ENCODE measurements at regions not wholly inside any gene's neighbourhood (a gene's known extent, or its start where the extent isn't known, plus 50 kb on each side); places are given as distances from the start of the nearest gene placed in this dataset.

DNA sequence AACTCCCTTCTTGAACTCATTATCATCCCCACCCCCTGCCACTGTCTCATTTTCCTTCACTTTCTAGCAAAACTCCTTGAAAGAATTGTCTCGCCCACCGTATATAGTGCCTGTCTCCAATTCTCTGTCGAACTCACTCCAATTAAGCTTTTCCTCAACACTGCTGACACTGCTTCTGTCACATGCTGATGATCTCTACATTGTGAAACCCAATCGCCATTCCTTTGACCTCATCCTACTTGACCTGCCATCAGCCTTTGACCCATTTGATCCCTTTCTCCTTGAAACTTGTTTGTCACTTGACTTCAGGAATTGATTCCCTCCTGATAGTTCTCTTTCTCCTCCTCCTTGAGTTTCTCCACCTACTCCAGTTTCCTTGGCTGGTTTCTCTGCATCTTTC lies 54.8 kb downstream of the CCDC71L start:
- no peaks in the 10 kb centered on the region for H3K9me3 ChIP-seq (ENCODE audit: control insufficient read depth, low read length, poor library complexity, severe bottlenecking)
- peaks cover 7% of the 10 kb centered on the region for H3K4me1 Mint-ChIP-seq
- ATAC-seq = no peak
- H3K27ac Mint-ChIP-seq = no peak overlapping the region
- H3K4me3 Mint-ChIP-seq = no peak overlapping the region
- no peaks in the 10 kb centered on the region for H3K27me3 Mint-ChIP-seq
- no peak for DNase-seq
- no peaks in the 10 kb centered on the region for H3K36me3 Mint-ChIP-seq (ENCODE audit: low read depth)

DNA sequence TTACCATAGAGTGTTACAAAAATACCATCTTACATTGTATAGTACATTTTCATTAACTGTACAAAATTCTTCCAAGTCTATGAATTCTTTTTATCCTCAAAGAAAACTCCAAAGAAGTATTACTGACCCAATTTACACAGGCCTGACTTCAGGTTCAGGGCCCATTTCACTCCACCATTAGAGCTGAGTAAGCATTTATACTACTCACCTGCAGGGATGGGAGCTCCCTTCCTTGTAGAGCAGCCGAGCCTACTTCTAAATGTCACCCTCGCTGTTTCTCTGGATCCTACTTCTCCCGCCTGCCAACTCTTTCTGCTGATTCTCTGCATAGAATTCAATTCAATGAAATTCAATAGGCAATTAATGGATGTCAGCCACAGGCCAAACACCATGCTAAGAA lies 56.0 kb downstream of the CCDC71L start:
- H3K27me3 Mint-ChIP-seq = no peaks in the 10 kb centered on the region
- ATAC-seq (peak; percentile 28), DNase-seq (no peak)
- no peaks in the 10 kb centered on the region for H3K36me3 Mint-ChIP-seq (ENCODE audit: low read depth)
- no peak overlapping the region for H3K4me3 Mint-ChIP-seq
- no peaks in the 10 kb centered on the region for H3K9me3 ChIP-seq (ENCODE audit: control insufficient read depth, low read length, poor library complexity, severe bottlenecking)
- no peak overlapping the region for H3K27ac Mint-ChIP-seq
- peaks cover 7% of the 10 kb centered on the region for H3K4me1 Mint-ChIP-seq

DNA sequence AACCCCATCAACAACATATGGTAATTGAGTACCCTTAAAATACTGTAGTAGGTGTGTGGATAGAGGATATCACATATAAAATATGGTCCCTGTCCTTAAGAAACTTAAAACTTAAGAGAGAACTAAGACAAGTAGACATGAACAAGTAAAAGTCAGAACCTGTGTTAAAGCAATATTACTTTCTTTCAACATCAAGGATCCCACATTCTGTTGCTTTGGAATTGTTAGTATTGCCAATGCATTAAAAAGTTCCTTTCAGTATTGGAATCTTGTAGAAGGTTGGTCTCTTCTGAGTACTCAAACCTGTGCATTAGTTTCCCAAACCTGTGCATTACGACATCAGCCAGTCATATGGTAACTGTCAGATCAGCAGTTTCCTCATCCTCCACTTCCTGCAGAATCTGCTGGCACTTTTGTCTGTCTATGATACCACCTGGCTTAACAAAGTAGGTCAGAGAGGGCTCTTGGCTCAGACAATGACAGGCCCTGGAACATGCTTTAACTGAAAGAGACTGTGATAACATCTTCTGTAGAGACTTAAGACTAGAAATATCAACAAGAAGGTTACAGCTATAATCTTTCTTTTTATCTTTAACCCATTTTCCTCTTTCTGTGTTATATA lies 56.5 kb downstream of the CCDC71L start:
- Mint-ChIP-seq H3K27me3 (no peaks in the 10 kb centered on the region), H3K36me3 (ENCODE audit: low read depth) (no peaks in the 10 kb centered on the region), H3K27ac (no peak overlapping the region), H3K4me1 (peaks cover 7% of the 10 kb centered on the region), H3K4me3 (no peak overlapping the region)
- DNase-seq (peak; percentile 12 to 25 (median 23)), ATAC-seq (peak; percentile 99)
- no peaks in the 10 kb centered on the region for H3K9me3 ChIP-seq (ENCODE audit: control insufficient read depth, low read length, poor library complexity, severe bottlenecking)

DNA sequence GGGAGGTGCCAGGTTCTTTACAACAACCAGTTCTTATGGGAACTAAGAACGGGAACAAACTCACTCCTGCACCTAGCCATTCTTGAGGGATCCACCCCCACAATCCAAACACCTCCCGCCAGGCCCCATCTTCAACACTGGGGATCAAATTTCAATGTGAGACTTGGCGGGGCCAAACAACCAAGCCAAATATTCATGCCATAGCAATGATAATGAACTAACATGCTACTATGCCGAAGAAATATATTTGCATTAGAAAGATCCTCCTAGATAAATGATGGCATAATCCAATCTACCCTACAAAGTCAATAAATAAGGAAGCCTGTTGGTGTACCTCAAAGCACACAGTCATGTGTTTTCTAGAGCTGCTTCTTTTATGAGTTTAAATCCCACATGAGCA lies 57.6 kb downstream of the CCDC71L start:
- Mint-ChIP-seq H3K27ac (no peak overlapping the region), H3K27me3 (no peaks in the 10 kb centered on the region), H3K36me3 (ENCODE audit: low read depth) (no peaks in the 10 kb centered on the region), H3K4me3 (no peak overlapping the region), H3K4me1 (peaks cover 10% of the 10 kb centered on the region)
- no peak for ATAC-seq
- no peaks in the 10 kb centered on the region for H3K9me3 ChIP-seq (ENCODE audit: control insufficient read depth, low read length, poor library complexity, severe bottlenecking)
- DNase-seq = no peak

DNA sequence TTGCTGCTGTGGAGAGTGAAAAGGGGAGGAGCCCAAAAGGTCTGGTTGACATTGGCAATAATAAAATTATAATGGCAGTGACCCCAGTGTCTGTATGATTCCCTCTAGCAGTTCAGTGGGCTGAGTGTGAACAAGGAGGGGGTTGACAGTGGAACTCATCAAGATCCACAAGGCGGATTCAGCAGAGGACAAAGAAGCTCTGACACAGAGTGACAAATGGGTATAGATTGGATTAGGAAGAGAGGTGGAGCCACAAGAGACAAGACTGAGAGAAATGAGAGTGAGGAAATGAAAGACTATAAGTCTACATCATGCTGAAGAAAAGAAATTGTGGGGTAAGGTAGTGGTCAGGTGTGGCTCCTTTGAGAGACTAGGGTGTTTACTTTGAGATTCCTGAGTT lies 58.9 kb downstream of the CCDC71L start:
- DNase-seq = no peak
- no peaks in the 10 kb centered on the region for H3K9me3 ChIP-seq (ENCODE audit: control insufficient read depth, low read length, poor library complexity, severe bottlenecking)
- no peaks in the 10 kb centered on the region for H3K27me3 Mint-ChIP-seq
- ATAC-seq = no peak
- H3K36me3 Mint-ChIP-seq (ENCODE audit: low read depth) = no peaks in the 10 kb centered on the region
- H3K27ac Mint-ChIP-seq = no peak overlapping the region
- H3K4me1 Mint-ChIP-seq = peaks cover 10% of the 10 kb centered on the region
- H3K4me3 Mint-ChIP-seq = no peak overlapping the region

DNA sequence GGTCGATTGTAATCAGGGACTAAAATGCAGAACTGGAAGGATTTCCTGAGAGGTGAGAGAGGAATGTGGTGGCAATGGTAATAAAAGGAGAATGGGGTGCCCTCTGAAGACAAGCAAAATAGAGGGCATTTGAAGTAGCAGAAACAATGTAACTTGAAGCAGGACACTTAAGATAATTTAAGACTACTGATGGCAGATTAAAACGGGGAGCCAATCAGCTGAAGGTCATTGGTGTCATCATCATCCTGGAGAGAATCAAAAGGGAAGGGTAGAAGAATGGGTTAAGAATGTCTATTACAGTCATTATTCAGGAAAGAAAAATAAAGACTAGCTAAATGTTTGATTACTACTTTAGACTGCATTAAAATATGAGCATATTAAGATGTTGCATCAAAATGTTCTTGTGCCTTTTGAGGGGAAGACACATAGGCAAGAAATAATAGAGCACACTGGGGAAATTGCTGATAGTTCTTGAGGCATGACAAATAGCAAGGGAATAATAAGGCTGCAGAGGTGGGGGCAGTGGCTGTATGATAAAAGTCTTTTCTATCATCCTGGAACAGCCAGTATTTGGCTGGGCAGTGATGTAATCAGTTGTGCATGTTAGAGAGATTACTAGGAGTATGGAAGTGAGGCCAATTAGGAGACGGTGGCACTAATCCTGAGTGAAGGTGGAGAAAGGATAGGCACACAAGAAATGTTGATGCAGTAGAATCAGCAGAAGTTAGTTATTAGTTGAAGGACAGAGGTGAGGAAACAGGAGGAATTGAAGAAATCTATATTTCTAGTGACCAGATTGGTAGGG lies 60.2 kb downstream of the CCDC71L start:
- H3K4me1 Mint-ChIP-seq = peaks cover 11% of the 10 kb centered on the region
- no peak overlapping the region for H3K27ac Mint-ChIP-seq
- ATAC-seq (no peak), DNase-seq (no peak)
- H3K4me3 Mint-ChIP-seq = no peak overlapping the region
- H3K9me3 ChIP-seq (ENCODE audit: control insufficient read depth, low read length, poor library complexity, severe bottlenecking) = no peaks in the 10 kb centered on the region
- H3K27me3 Mint-ChIP-seq = peaks cover 3% of the 10 kb centered on the region
- peaks cover 2% of the 10 kb centered on the region for H3K36me3 Mint-ChIP-seq (ENCODE audit: low read depth)

DNA sequence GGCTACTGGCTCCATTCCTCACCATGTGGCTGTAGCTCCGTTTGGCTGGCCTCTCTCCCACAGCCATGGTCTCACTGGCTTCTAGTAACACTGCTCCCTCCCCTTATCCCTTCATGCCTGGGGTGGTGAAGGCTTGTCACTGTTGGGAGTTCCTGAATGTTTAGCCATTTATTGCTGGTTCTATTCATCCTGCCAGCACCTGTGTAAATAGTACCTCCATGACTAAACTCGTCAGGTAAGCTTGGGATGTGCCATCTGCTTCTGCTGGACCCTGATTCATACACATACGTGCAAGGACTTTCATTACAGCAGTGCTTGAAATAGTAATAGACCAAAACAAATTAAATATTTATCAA lies 61.6 kb downstream of the CCDC71L start:
- no peak for ATAC-seq
- Mint-ChIP-seq H3K36me3 (ENCODE audit: low read depth) (peaks cover 3% of the 10 kb centered on the region), H3K27ac (peak overlapping the region; percentile 39), H3K4me3 (no peak overlapping the region), H3K27me3 (peaks cover 5% of the 10 kb centered on the region), H3K4me1 (peaks cover 7% of the 10 kb centered on the region)
- H3K9me3 ChIP-seq (ENCODE audit: control insufficient read depth, low read length, poor library complexity, severe bottlenecking) = no peaks in the 10 kb centered on the region
- DNase-seq = no peak

DNA sequence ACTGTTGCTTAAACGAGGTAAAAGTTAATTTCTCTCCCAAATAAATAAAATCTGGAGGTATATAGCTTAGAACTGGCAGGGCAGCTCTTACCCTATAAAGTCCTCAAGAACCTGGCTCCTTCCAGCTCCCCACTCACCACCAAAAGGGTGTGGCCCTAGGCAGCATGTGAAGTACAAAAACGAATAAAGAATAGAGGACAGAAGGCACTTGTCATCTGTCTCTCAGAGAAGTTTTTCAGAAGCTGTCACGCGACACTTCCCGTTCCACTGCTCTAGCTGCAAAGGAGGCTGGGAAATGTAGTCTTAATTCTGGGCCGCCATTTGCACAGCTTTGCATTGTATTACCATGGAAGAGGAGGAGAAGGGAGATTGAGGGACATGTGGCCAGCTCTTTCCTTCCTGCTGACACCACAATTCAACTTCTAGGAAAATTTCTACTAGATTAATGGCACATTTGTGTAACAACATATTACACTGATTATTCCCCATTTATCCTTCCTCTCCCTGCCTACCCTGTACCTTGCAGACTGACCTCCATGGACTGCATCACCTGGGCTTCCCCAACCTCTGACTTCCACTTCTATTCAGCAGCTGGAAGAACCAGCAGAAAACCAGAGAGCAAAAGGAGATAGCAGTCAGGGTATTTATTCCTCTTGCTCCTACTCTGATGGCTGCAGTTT lies 62.2 kb downstream of the CCDC71L start:
- Mint-ChIP-seq H3K27me3 (peaks cover 5% of the 10 kb centered on the region), H3K36me3 (ENCODE audit: low read depth) (peaks cover 3% of the 10 kb centered on the region), H3K4me3 (no peak overlapping the region), H3K27ac (peak overlapping the region; percentile 39), H3K4me1 (peaks cover 5% of the 10 kb centered on the region)
- DNase-seq (peak; percentile 22 to 49 (median 36)), ATAC-seq (peak; percentile 100)
- H3K9me3 ChIP-seq (ENCODE audit: control insufficient read depth, low read length, poor library complexity, severe bottlenecking) = no peaks in the 10 kb centered on the region

DNA sequence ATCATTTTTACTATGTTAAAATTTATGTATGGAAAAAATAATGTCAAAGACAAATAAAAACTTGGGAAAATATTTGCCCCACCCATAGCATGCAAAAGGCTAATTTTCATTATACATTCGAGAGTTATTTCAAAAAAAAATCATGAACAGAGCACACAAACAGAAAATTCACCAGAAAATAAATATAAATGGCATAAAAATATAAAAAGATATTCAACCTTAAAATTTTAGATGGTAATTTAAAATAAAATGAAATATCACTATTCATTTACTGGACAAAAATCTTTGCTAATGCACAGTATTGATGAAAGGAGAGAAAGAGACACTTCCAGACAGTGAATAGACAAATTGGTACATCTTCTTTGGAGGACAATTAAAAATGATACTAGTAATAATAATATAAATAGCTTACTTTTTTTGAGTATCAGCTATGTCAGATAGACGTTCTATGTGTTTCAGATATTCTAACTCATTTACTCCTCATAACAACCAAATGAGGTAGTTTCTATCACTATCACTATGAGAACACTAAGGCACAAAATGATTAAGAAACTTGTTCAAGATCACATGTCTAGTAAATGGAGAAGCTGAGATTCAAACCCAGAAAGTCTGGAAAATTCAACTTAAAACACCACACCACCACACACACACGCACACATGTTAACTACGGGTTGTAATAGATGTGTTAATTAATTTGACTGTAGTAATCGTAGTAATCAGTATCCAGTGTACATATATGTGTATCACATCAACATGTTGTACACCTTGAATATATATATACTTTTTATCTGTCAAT lies 63.0 kb downstream of the CCDC71L start:
- peaks cover 3% of the 10 kb centered on the region for H3K36me3 Mint-ChIP-seq (ENCODE audit: low read depth)
- no peak overlapping the region for H3K4me3 Mint-ChIP-seq
- DNase-seq (no peak), ATAC-seq (no peak)
- H3K4me1 Mint-ChIP-seq = peaks cover 5% of the 10 kb centered on the region
- no peak overlapping the region for H3K27ac Mint-ChIP-seq
- H3K27me3 Mint-ChIP-seq = peaks cover 5% of the 10 kb centered on the region
- H3K9me3 ChIP-seq (ENCODE audit: control insufficient read depth, low read length, poor library complexity, severe bottlenecking) = no peaks in the 10 kb centered on the region

DNA sequence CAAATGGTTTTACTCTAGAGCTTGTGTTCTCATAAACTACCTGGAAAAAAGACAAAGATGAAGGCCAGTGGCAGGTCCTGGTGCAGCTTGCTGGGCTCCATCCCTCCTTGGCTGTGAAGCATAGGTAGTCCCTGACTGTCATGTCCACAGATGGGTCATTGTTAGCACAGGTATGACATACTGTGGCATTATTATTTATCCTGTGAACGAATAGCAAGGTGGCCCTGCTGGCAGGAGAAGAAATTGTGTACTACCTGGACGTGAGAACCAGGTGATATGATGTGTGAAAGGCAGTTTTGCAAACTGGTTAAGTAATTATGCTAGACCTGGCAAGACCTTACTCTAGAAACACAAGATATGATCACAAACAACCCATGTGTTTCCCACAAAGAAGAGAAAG lies 63.9 kb downstream of the CCDC71L start:
- no peak overlapping the region for H3K27ac Mint-ChIP-seq
- peaks cover 5% of the 10 kb centered on the region for H3K4me1 Mint-ChIP-seq
- no peak overlapping the region for H3K4me3 Mint-ChIP-seq
- ATAC-seq = no peak
- peaks cover 3% of the 10 kb centered on the region for H3K36me3 Mint-ChIP-seq (ENCODE audit: low read depth)
- no peaks in the 10 kb centered on the region for H3K9me3 ChIP-seq (ENCODE audit: control insufficient read depth, low read length, poor library complexity, severe bottlenecking)
- H3K27me3 Mint-ChIP-seq = peaks cover 5% of the 10 kb centered on the region
- no peak for DNase-seq

DNA sequence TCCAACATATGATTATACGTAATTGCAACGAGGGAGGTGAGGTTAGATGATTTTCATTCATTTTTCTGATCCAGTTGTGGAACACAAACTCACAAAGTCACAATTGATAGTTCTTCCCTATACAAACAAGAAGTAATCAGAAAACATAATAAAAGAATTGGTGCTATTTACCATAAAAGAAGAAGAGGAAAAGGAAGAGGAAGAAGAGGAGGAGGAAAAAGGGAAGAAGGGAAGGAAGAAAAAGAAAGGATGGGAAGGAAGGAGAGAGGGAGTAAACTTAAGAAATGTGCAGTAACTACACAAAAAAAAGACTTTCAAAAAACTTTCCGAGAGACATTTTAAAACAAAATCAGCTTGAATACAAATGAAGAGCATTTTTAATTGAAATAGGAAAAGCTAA lies 65.0 kb downstream of the CCDC71L start:
- H3K27ac Mint-ChIP-seq = no peak overlapping the region
- peaks cover 5% of the 10 kb centered on the region for H3K4me1 Mint-ChIP-seq
- no peaks in the 10 kb centered on the region for H3K9me3 ChIP-seq (ENCODE audit: control insufficient read depth, low read length, poor library complexity, severe bottlenecking)
- peaks cover 5% of the 10 kb centered on the region for H3K27me3 Mint-ChIP-seq
- ATAC-seq (no peak), DNase-seq (no peak)
- H3K36me3 Mint-ChIP-seq (ENCODE audit: low read depth) = peaks cover 3% of the 10 kb centered on the region
- no peak overlapping the region for H3K4me3 Mint-ChIP-seq

DNA sequence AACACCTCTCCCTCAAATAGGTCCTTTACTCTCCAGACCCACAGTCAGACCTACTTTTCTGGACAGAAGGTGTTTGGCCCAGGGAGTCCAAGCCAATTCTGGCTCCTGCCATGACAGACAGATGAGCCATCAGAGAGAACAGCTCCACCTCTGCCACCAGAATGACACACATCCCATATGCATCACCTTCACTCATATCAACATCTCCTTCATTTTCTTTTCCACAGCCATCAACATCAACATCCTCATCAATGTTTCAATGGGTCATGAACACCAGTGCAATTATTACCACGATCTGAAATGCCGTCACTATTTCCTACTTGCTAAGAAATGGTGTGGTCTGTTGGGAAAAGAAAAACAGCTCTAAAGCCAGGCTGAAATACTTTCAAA lies 67.9 kb downstream of the CCDC71L start:
- no peaks in the 10 kb centered on the region for H3K9me3 ChIP-seq (ENCODE audit: control insufficient read depth, low read length, poor library complexity, severe bottlenecking)
- H3K4me3 Mint-ChIP-seq = no peak overlapping the region
- H3K27ac Mint-ChIP-seq = no peak overlapping the region
- H3K4me1 Mint-ChIP-seq = peaks cover 5% of the 10 kb centered on the region
- ATAC-seq (no peak), DNase-seq (no peak)
- peaks cover 10% of the 10 kb centered on the region for H3K27me3 Mint-ChIP-seq
- peaks cover 3% of the 10 kb centered on the region for H3K36me3 Mint-ChIP-seq (ENCODE audit: low read depth)

Measured in T-helper 17 cell (primary cell).